HG03139 (cell line): ENCODE measurements at regions not wholly inside any gene's neighbourhood (a gene's known extent, or its start where the extent isn't known, plus 50 kb on each side); places are given as distances from the start of the nearest gene placed in this dataset.
A peak's percentile ranks its signal among the peaks of the same experiment; 100 is the strongest.

Experiments
- ATAC-seq: cut with Tn5 transposase; IDR thresholded peaks from one replicate; pipeline ENCODE4 v1.9.1; 2021; ENCODE audit not compliant: unreplicated experiment

DNA sequence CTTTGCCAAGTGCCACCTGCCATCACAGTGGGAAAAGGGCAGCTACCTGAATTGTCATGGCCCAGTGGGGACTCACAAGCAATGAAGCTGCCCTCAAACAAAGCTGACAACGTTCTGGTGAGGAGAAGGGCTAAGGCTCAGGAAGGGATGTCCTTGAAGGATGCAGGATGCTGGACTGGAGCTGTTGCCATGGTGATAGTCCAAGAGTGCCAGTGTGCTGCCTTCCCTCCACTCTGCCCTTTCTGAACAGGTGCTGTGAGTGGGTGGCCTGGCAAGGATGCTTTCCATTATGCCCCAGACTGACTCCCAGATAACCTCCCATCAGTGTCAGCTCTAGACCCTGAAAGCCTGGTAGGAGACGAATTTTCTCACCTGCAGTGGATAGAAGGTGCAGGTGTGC is 137.8 kb upstream of the GYPC start:
- ATAC-seq = no peak

- ATAC-seq = peak; percentile 82
These were observed 128.0 kb upstream of the GYPC start for GRCh38 chr2:126527836-126528490.

DNA sequence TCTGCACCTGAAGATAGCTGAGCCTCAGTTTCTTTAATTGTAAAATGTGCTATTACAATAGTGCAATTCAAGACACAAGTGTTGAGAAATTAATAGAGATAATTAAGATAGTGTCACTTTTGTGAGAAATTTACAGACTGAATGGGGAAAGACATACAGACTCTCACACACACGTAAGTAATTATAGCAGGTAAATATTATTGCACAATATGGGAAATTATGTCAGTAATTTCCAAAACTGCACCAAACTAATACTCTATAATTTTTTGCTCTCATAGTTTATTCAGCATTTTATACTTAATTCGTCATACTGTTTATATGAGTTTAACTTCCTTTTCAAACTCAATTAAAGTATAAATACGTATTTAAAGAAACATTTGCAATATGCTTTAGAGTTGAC is 124.9 kb upstream of the GYPC start:
- no peak for ATAC-seq

DNA sequence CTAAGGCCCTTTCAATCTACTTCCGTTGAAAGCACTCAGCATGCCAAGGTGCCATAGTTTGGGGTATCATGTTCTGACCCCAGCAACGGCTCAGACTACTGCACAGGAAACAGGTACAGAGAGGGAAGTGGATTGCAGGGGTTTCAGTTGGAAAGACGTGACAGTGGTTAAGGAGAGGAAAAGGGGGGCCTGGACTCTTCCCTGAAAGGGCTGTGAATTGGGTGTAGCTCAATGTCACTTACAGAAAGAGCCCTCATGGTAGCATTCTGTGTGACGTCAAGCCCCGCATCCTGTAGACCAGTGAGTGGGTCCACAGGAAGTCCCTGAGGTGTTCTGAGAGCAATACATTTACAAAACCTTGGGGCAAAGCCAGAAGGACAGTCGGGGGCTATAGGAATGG is 121.5 kb upstream of the GYPC start:
- ATAC-seq = no peak

- no peak for ATAC-seq
These were observed 120.5 kb upstream of the GYPC start for GRCh38 chr2:126535408-126535807.

GRCh38 chr2:126536605-126537200 is 119.3 kb upstream of the GYPC start:
- ATAC-seq = no peak

DNA sequence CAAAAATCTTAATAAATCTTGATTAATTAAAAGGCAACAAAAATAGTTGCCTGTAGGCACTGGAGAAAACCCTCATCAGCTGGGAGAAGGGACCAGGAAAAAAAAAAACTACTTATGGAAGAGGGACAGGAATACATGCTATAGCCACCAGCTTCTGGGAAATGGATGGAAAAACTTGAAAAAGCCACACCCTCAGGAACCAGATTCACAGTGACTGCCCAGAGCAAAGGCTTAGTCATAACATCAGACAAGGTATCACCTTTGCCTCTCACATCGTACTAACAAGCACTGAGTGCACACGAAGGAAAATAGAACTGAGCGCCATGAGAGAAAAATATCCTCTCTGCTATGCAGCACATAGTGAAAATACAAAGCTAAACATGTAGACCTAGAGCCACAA is 116.9 kb upstream of the GYPC start:
- no peak for ATAC-seq

DNA sequence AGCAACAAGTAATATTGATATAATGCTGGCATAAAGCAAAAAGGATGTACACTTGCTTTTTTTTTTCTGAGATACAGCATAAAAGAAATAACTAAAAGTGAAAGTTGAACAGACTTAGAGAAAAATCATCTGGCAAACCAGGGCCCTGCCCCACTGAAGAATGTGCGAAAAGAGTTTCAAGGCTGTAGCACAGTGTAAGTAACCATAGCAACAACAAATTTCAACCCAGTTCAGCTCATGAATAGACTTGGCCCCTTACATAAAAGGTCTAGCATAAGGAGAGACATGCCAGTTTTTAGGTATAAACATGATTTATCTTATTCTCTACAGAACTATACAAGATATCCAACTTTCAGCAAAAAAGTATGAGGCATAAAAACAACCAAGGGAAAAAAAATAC is 113.7 kb upstream of the GYPC start:
- ATAC-seq = no peak

DNA sequence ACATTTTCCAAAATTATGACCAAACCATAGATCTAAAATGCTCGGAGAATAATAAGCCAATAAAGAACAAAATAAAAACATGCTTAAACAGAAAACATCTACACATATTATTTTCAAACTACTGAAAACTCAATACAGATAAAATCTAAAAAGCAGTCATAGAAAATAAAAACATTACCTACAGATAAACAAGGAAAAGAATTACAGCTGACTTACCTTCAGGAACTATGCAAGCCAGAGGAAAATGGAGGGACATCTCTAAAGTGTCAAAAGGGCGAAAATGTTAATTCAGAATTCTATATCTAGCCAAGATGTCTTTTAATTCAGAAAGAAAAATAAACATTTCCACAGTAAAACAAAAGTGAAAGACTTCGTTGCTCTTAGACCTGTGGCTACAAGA is 112.9 kb upstream of the GYPC start:
- no peak for ATAC-seq

DNA sequence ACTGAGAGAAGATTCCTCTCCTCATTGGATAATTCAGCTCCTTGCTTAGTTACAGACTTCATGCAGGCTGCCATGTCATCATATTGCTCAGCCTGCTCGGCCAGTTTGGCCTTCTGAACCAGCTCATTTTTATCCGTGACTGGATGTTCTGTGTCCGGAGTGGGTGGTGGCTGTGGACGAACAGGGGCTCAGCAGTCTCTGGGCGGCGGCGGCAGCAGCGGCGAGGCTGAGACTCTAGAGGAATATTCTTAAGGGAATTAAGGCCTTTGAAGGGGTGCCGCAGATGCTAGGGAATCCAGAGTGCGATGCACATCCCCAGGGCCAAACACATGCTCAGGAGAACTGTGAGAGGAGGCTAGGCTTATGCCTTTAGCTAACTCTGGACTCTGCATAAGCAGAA is 97.9 kb upstream of the GYPC start:
- ATAC-seq = no peak

- no peak for ATAC-seq
These were observed 87.2 kb upstream of the GYPC start for GRCh38 chr2:126568734-126569133.

DNA sequence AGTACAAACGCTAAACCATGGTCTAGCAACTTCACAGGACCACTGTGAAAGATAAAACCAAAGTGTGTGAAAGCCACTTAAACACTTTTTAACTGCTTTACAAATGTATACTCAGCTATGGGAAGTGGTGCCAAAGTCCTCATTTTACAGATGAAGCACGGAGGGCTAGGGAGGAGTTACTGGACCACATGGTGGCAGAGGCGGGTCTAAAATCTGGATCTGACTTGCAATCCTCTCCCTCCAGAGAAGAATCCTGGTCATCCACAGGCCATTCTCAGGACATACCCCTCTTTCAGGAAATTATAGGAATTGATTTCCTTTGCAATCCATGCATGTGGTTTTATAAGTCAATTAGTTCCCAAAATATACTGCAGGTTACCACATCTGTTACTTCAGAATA is 84.6 kb upstream of the GYPC start:
- ATAC-seq = no peak

- ATAC-seq = no peak
These were observed 80.3 kb upstream of the GYPC start for GRCh38 chr2:126575631-126576030.

DNA sequence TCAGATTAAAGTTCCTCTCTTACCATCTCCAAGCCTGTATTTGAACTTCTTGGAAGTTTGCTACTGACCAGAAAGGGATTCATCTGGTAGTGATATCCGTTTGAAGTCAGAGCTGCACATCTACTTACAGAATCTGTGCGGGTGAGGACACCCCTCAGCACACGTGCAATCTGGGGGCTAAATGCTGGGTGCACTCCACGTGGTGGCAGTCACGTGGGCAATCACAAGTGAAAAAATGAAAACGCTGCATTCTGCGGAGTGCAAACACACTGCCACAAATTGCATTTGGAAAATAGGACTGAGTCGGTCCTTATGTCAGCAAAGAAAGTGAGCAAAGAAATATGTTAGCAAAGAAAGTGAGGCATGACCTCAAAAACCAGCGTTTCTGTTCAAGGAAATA is 76.1 kb upstream of the GYPC start:
- no peak for ATAC-seq

DNA sequence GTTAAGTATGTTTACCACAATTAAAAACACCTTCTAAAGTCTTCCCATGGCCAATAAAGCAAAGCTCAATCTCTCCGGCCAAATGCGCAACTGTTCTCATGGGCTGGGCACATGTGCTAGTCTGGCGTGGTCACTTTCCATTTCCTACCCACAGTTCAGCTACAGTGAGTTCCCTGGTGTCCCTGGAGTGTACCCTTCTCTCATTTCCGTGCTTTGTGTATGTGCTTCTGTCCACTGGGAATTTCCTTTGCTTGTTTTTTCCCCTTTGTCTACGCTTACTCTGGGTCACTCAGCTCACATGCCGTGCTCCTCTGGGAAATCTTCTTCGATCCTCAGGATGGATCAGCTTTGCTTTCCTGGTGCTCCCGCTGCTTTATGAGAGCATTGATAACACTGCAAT is 69.6 kb upstream of the GYPC start:
- ATAC-seq = no peak

- no peak for ATAC-seq
These were observed 56.9 kb upstream of the GYPC start for GRCh38 chr2:126599062-126599461.

GRCh38 chr2:126600742-126601141 is 55.2 kb upstream of the GYPC start:
- ATAC-seq = no peak

DNA sequence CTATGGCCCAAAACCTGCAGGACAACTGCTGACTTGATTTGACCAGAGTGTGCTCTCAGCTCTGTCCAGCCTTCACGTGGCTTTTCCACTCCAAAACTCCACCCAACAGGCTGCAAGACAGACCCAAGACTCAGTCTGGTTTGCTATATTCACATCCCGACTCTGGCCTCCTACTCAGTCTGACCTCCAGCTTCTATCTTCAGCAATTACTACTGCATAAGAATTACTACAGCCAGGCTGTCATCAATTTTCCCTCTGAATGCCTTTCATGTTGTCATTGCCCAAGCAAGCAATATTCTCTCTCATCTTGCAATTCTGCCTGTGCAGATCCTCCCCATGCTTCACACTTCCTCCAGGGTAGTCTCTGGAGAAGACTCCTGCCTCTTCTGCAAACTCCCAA is 53.6 kb upstream of the GYPC start:
- ATAC-seq = no peak
